Neural crest cell (in vitro differentiated cells): ENCODE measurements at regions not wholly inside any gene's neighbourhood (a gene's known extent, or its start where the extent isn't known, plus 50 kb on each side); places are given as distances from the start of the nearest gene placed in this dataset.

ENCODE experiments used
- DNase-seq: peaks from one replicate; pipeline ENCODE4 v3.0.0; 2021; ENCODE audit warnings: low read depth, mixed read lengths, low spot score
- H3K27ac Mint-ChIP-seq: one replicate; pipeline ENCODE4 v1.8.0; 2021; ENCODE audit warnings: mild to moderate bottlenecking, mixed read lengths; ENCODE audit not compliant: unreplicated experiment
- H3K27me3 Mint-ChIP-seq: 2 replicates; pipeline ENCODE4 v1.8.0; 2021; ENCODE audit warnings: low read depth, mild to moderate bottlenecking, mixed read lengths
- H3K36me3 Mint-ChIP-seq: 2 replicates; pipeline ENCODE4 v1.8.0; 2021; ENCODE audit warnings: low read depth, mild to moderate bottlenecking, mixed read lengths
- H3K4me1 Mint-ChIP-seq: 2 replicates; pipeline ENCODE4 v1.8.0; 2021; ENCODE audit warnings: mixed read lengths
- H3K4me3 Mint-ChIP-seq: one replicate; pipeline ENCODE4 v1.8.0; 2021; ENCODE audit warnings: mild to moderate bottlenecking, mixed read lengths
- H3K9me3 Mint-ChIP-seq: 2 replicates; pipeline ENCODE4 v1.8.0; 2021; ENCODE audit warnings: mixed read lengths
- CTCF ChIP-seq: fragments of 200-600 bp; sonication (generic); conservative IDR thresholded peaks from 2 replicates; pipeline ENCODE4 v1.5.0; 2021; ENCODE audit warnings: antibody characterized with exemption, mild to moderate bottlenecking

GRCh38 chr10:62652564-62652963 is 152.0 kb upstream of the ADO start:
- Mint-ChIP-seq H3K27me3 (no peaks in the 10 kb centered on the region), H3K36me3 (no peaks in the 10 kb centered on the region), H3K4me3 (no peak overlapping the region), H3K4me1 (no peaks in the 10 kb centered on the region), H3K27ac (no peak overlapping the region), H3K9me3 (no peaks in the 10 kb centered on the region)
- TF ChIP-seq CTCF: no peak
- no peak for DNase-seq

GRCh38 chr10:62653254-62653653 is 151.3 kb upstream of the ADO start:
- Mint-ChIP-seq H3K27ac (no peak overlapping the region), H3K4me1 (no peaks in the 10 kb centered on the region), H3K27me3 (no peaks in the 10 kb centered on the region), H3K36me3 (no peaks in the 10 kb centered on the region), H3K9me3 (no peaks in the 10 kb centered on the region), H3K4me3 (no peak overlapping the region)
- no peak for TF ChIP-seq CTCF
- DNase-seq: no peak

DNA sequence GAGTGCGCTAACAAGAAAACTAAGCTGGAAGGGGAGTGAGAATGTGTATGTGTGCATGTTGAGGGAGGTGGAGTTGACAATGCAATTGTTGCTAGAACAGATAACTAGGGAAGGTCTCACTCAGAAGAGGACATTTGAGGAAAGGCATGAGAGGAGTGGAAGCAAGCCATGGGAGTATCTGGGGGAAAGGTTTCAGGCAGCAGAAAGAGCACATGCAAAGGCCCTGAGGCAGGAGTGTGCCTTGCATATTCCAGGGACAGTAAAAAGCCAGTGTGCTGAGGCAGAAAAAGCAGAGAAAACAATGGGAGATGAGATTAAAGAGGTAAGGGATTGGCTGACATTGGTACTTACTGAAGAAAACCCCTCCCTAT is 149.6 kb upstream of the ADO start:
- H3K9me3 Mint-ChIP-seq: no peaks in the 10 kb centered on the region
- no peaks in the 10 kb centered on the region for H3K27me3 Mint-ChIP-seq
- no peak for TF ChIP-seq CTCF
- DNase-seq: no peak
- H3K4me3 Mint-ChIP-seq: no peak overlapping the region
- peaks cover 4% of the 10 kb centered on the region for H3K4me1 Mint-ChIP-seq
- no peaks in the 10 kb centered on the region for H3K36me3 Mint-ChIP-seq
- peak overlapping the region; percentile 1 for H3K27ac Mint-ChIP-seq

- no peaks in the 10 kb centered on the region for H3K27me3 Mint-ChIP-seq
- no peak for DNase-seq
These were observed 149.1 kb upstream of the ADO start for GRCh38 chr10:62655337-62655994.

DNA sequence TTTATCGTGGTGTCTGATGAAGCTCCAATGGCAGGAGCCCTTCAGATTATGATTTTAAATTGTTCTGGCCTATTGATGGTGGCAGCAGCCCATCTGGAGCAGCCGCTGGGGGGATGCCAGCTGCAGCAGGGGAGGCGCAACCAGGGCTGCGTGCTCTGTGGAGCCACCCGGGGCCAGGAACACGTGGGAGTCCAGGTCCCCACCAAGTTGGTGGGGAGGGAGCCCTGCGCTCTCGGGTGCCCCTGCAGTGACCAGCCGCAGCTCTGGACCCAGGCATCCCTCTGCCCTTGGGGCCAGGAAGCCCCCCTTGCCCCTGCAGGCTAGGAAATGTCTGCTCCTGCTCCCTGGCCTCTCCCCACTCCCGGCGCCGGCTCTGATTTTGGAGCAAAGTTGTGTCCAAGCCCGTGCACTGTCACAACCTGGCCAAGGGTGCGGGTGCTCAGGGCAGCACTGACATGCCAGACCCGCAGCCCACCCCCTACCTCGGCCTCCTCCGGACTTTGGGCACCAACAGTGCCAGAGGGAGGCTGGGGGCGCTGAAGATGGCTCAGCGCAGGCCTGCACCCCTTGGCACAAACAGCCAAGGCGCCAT is 147.2 kb upstream of the ADO start:
- no peak for DNase-seq
- Mint-ChIP-seq H3K9me3 (peaks cover 5% of the 10 kb centered on the region), H3K27me3 (no peaks in the 10 kb centered on the region), H3K4me1 (peaks cover 11% of the 10 kb centered on the region), H3K27ac (no peak overlapping the region), H3K36me3 (no peaks in the 10 kb centered on the region), H3K4me3 (no peak overlapping the region)
- TF ChIP-seq CTCF: no peak

More at GRCh38 chr10:62655337-62655994, 149.1 kb upstream of the ADO start:
- H3K4me3 Mint-ChIP-seq: no peak overlapping the region
- peaks cover 9% of the 10 kb centered on the region for H3K4me1 Mint-ChIP-seq
- H3K27ac Mint-ChIP-seq: no peak overlapping the region
- no peaks in the 10 kb centered on the region for H3K36me3 Mint-ChIP-seq
- no peak for TF ChIP-seq CTCF
- no peaks in the 10 kb centered on the region for H3K9me3 Mint-ChIP-seq
